ENCODE measurements at regions not wholly inside any gene's neighbourhood (a gene's known extent, or its start where the extent isn't known, plus 50 kb on each side); places are given as distances from the start of the nearest gene placed in this dataset.
"Not testable (repeated sequence)": the region's sequence is repeated elsewhere in the genome, so short reads cannot be mapped to it uniquely, and the experiment has no call there.

DNA sequence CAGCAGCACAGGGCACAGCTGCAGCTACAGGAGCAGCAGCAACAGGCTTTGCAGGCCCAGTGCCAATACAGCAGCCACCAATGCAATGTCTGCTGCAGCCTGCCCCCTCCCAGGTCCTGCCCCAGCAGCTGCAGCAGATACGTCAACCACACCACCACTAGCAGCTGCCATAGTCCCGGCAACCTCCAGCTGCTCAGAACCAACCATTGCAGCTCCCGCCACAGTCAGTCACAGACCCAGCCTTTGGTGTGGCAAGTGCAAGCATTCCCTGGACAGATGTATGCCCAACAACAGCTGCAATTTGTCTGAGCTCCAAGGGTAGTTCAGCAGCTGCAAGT, 53.3 kb upstream of the TUBA3E start:
- no peak for DNase-seq (ENCODE audit: low read depth)

DNA sequence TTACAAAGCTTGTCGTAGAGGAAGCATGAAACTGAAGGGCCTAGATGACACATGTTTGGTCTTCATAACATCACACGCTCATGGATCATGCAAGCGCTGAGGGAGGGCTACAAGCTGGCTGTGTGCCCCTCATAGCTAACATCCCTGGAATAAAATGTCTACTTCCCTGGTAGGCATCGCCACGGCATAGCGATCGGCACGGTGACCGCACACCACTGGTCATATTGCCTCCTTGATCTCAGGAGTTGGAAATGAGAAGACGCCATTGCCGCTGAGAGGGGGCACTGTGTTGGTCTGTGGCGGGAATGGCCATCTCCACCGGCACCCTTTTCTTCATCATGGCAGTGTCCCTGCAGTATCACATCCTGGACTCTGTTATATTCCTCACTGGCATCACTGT, 50.1 kb upstream of the TUBA3E start:
- DNase-seq (ENCODE audit: low read depth), result not testable (repeated sequence)
